CD14-positive monocyte (primary cell): ENCODE measurements at regions not wholly inside any gene's neighbourhood (a gene's known extent, or its start where the extent isn't known, plus 50 kb on each side); places are given as distances from the start of the nearest gene placed in this dataset.
"Not testable (repeated sequence)": the region's sequence is repeated elsewhere in the genome, so short reads cannot be mapped to it uniquely, and the experiment has no call there.

Experiments used
- DNase-seq, 3 donors: peaks; one replicate each; pipeline ENCODE4 v3.0.0-alpha.2; 2011 to 2022
- H2AFZ ChIP-seq: 2 replicates; pipeline ENCODE4 v1.6.0; 2012; ENCODE audit warnings: mild to moderate bottlenecking, low read depth, low read length, inconsistent platforms; ENCODE audit not compliant: insufficient read depth, poor library complexity, severe bottlenecking
- H3K27ac ChIP-seq, 2 donors: 1 replicate in 1 of 2; 2 replicates in 1 of 2; pipeline ENCODE4 v1.5.1; 2012 to 2013; ENCODE audit warnings: low read length in 2 of 2, control low read depth in 1 of 2, inconsistent platforms in 1 of 2, low read depth in 1 of 2, mild to moderate bottlenecking in 1 of 2
- H3K27me3 ChIP-seq, 2 donors: one replicate each; pipeline versions ENCODE4 v1.6.0 to v1.6.1; 2011 to 2013; ENCODE audit warnings: low read length in 2 of 2; ENCODE audit not compliant: control insufficient read depth in 2 of 2, insufficient read depth in 2 of 2
- H3K36me3 ChIP-seq, 2 donors: replicated peaks in 1 of 2; 1 replicate in 1 of 2; 2 replicates in 1 of 2; pipeline versions ENCODE4 v1.5.1 to v1.6.1; 2012 to 2013; ENCODE audit warnings: low read length in 2 of 2, control low read depth in 1 of 2, inconsistent platforms in 1 of 2, mild to moderate bottlenecking in 1 of 2; ENCODE audit not compliant: insufficient read depth in 2 of 2, control insufficient read depth in 1 of 2
- H3K4me1 ChIP-seq, 2 donors: 1 replicate in 1 of 2; 2 replicates in 1 of 2; pipeline versions ENCODE4 v1.5.1 to v1.6.1; 2012 to 2013; ENCODE audit warnings: low read length in 2 of 2, control low read depth in 1 of 2, inconsistent platforms in 1 of 2, mild to moderate bottlenecking in 1 of 2, moderate library complexity in 1 of 2; ENCODE audit not compliant: insufficient read depth in 2 of 2, control insufficient read depth in 1 of 2
- H3K4me2 ChIP-seq: replicated peaks from 2 replicates; pipeline ENCODE3; 2012; ENCODE audit warnings: low read length, moderate library complexity, mild to moderate bottlenecking; ENCODE audit not compliant: poor library complexity, severe bottlenecking; ENCODE audit errors: extremely low read depth
- H3K4me3 ChIP-seq, 3 experiments: fragments of 200-600 bp in 1 of 3; sonication (generic) in 1 of 3; replicated peaks in 1 of 3; 1 replicate in 2 of 3; 2 replicates in 1 of 3; pipeline ENCODE4 v1.5.1; 2011 to 2013; ENCODE audit warnings: low read length in 3 of 3, mild to moderate bottlenecking in 3 of 3, control low read depth in 2 of 3, low read depth in 2 of 3, inconsistent platforms in 1 of 3, moderate library complexity in 1 of 3
- H3K79me2 ChIP-seq: 2 replicates; pipeline ENCODE4 v1.6.0; 2012; ENCODE audit warnings: mild to moderate bottlenecking, control low read depth, inconsistent platforms, low read length, moderate library complexity; ENCODE audit not compliant: insufficient read depth
- H3K9ac ChIP-seq: 2 replicates; pipeline ENCODE4 v1.6.0; 2017; ENCODE audit warnings: low read length, mild to moderate bottlenecking; ENCODE audit not compliant: insufficient read depth, poor library complexity, severe bottlenecking
- H3K9me3 ChIP-seq, 2 donors: replicated peaks in 1 of 2; 1 replicate in 1 of 2; 2 replicates in 1 of 2; pipeline versions ENCODE4 v1.5.1 to v1.6.1; 2012 to 2013; ENCODE audit warnings: low read length in 2 of 2, control low read depth in 1 of 2; ENCODE audit not compliant: control insufficient read depth in 1 of 2, insufficient read depth in 1 of 2
- H4K20me1 ChIP-seq: 2 replicates; pipeline ENCODE4 v1.6.0; 2012; ENCODE audit warnings: mild to moderate bottlenecking, low read length, control low read depth, moderate library complexity; ENCODE audit not compliant: insufficient read depth
- H3K27ac Mint-ChIP-seq, 7 donors: one replicate each; pipeline ENCODE4 v1.8.0; 2020; ENCODE audit warnings: mild to moderate bottlenecking in 7 of 7, mixed read lengths in 7 of 7, moderate library complexity in 6 of 7, inconsistent platforms in 2 of 7
- H3K27me3 Mint-ChIP-seq, 3 donors: one replicate each; pipeline ENCODE4 v1.8.0; 2021 to 2022; ENCODE audit warnings: low read depth in 3 of 3, mild to moderate bottlenecking in 3 of 3, mixed read lengths in 3 of 3, moderate library complexity in 3 of 3, inconsistent platforms in 1 of 3
- H3K36me3 Mint-ChIP-seq, 2 donors: one replicate each; pipeline ENCODE4 v1.8.0; 2020; ENCODE audit warnings: mixed read lengths in 2 of 2, inconsistent platforms in 1 of 2, mild to moderate bottlenecking in 1 of 2
- H3K4me1 Mint-ChIP-seq: one replicate; pipeline ENCODE4 v1.8.0; 2020; ENCODE audit warnings: mild to moderate bottlenecking, mixed read lengths
- H3K4me3 Mint-ChIP-seq, 2 donors: one replicate each; pipeline ENCODE4 v1.8.0; 2020; ENCODE audit warnings: mild to moderate bottlenecking in 2 of 2, mixed read lengths in 2 of 2, moderate library complexity in 1 of 2
- H3K9me3 Mint-ChIP-seq, 7 donors: one replicate each; pipeline ENCODE4 v1.8.0; 2020 to 2022; ENCODE audit warnings: mixed read lengths in 7 of 7, mild to moderate bottlenecking in 6 of 7, moderate library complexity in 6 of 7, inconsistent platforms in 2 of 7
- CTCF ChIP-seq: fragments of 200-600 bp; IDR thresholded peaks from one replicate; pipeline ENCODE4 v1.8.0; 2022; ENCODE audit warnings: antibody characterized with exemption, mild to moderate bottlenecking
- WGBS: methylation state at CpG from one replicate; pipeline ENCODE4 v1.1.5; 2013; ENCODE audit warnings: missing lambda C conversion rate; ENCODE audit not compliant: insufficient coverage; 5-methylcytosine and 5-hydroxymethylcytosine counted together
- intact Hi-C, 2 donors: fragments of 100-400 bp; cut with micrococcal nuclease; formaldehyde crosslinking; loops; one replicate each; pipeline versions ENCODE4 v1.15.0 to v1.15.1; 2023

GRCh38 chr15:25172691-25173090, 217.9 kb downstream of the SNRPN start:
- H3K9me3 Mint-ChIP-seq, result peaks cover 39 to 87% (median 83%) of the 10 kb centered on the region in 7 donors
- H3K27me3 Mint-ChIP-seq, result peaks cover 0 to 3% (median 1%) of the 10 kb centered on the region in 3 donors
- peaks cover 85 to 87% of the 10 kb centered on the region in 2 donors for H3K9me3 ChIP-seq

GRCh38 chr15:25173241-25174028, 218.6 kb downstream of the SNRPN start:
- Histone ChIP-seq H3K4me2 (no peak overlapping the region), H3K9ac (no peak overlapping the region), H3K4me3 (no peak overlapping the region), H3K4me1 (no peaks in the 10 kb centered on the region), H4K20me1 (no peaks in the 10 kb centered on the region), H3K36me3 (no peaks in the 10 kb centered on the region), H2AFZ (no peak overlapping the region), H3K27me3 (no peaks in the 10 kb centered on the region), H3K27ac (no peak overlapping the region), H3K9me3 (peaks cover 92 to 95% of the 10 kb centered on the region in 2 donors), H3K79me2 (no peaks in the 10 kb centered on the region)
- Mint-ChIP-seq H3K27me3 (peaks cover 0 to 5% (median 1%) of the 10 kb centered on the region in 3 donors), H3K4me1 (no peaks in the 10 kb centered on the region), H3K4me3 (no peak overlapping the region), H3K27ac (no peak overlapping the region), H3K36me3 (no peaks in the 10 kb centered on the region), H3K9me3 (peaks cover 42 to 94% (median 90%) of the 10 kb centered on the region in 7 donors)
- intact Hi-C loops, result no loop called here
- TF ChIP-seq CTCF, result no peak
- DNase-seq, result peak in 1 of 3 donors; percentile 0
- WGBS, result 96% methylated on average over 10 of the region's 13 CpGs

More at GRCh38 chr15:25172691-25173090, 217.9 kb downstream of the SNRPN start:
- peak in 1 of 3 donors; percentile 1 for DNase-seq
- Histone ChIP-seq H3K27me3 (no peaks in the 10 kb centered on the region), H3K9ac (no peak overlapping the region), H4K20me1 (no peaks in the 10 kb centered on the region), H3K4me3 (no peak overlapping the region), H3K36me3 (no peaks in the 10 kb centered on the region), H3K4me1 (no peaks in the 10 kb centered on the region), H3K79me2 (no peaks in the 10 kb centered on the region), H2AFZ (no peak overlapping the region), H3K4me2 (no peak overlapping the region), H3K27ac (no peak overlapping the region)
- intact Hi-C loops, result no loop called here
- H3K4me1 Mint-ChIP-seq, result no peaks in the 10 kb centered on the region
- H3K27ac Mint-ChIP-seq, result no peak overlapping the region
- H3K4me3 Mint-ChIP-seq, result no peak overlapping the region
- H3K36me3 Mint-ChIP-seq, result no peaks in the 10 kb centered on the region
- TF ChIP-seq CTCF, result no peak
- 80% methylated on average over 5 of the region's 6 CpGs for WGBS

- H3K4me2 ChIP-seq, H3K4me1 ChIP-seq, H3K27me3 Mint-ChIP-seq, intact Hi-C loops, H3K36me3 ChIP-seq, H3K27me3 ChIP-seq, H3K79me2 ChIP-seq, H3K36me3 Mint-ChIP-seq, H2AFZ ChIP-seq, H3K4me3 ChIP-seq, H3K9ac ChIP-seq, H3K27ac ChIP-seq, H3K27ac Mint-ChIP-seq, DNase-seq, H3K4me3 Mint-ChIP-seq, H4K20me1 ChIP-seq, H3K4me1 Mint-ChIP-seq: not testable (repeated sequence)
- 100% methylated on average over 2 of the region's 10 CpGs for WGBS
- peaks cover 46 to 99% (median 97%) of the 10 kb centered on the region in 7 donors for H3K9me3 Mint-ChIP-seq
- peaks cover 99 to 100% of the 10 kb centered on the region in 2 donors for H3K9me3 ChIP-seq
Observed at GRCh38 chr15:25174149-25174548, 219.4 kb downstream of the SNRPN start.
